Fibroblast of lung (primary cell): ENCODE measurements at regions not wholly inside any gene's neighbourhood (a gene's known extent, or its start where the extent isn't known, plus 50 kb on each side); places are given as distances from the start of the nearest gene placed in this dataset.

Experiments
- CTCF ChIP-seq, 2 donors: IDR thresholded peaks in 1 of 2; conservative IDR thresholded peaks in 1 of 2; 1 replicate in 1 of 2; 2 replicates in 1 of 2; pipeline ENCODE4 v1.5.1; 2011 to 2012; ENCODE audit warnings: low read length in 2 of 2, control low read depth in 1 of 2, inconsistent platforms in 1 of 2, low read depth in 1 of 2, mild to moderate bottlenecking in 1 of 2
- EZH2 ChIP-seq: IDR thresholded peaks from 2 replicates; pipeline ENCODE4 v1.5.1; 2012; ENCODE audit warnings: low read length, control low read depth, mild to moderate bottlenecking; ENCODE audit errors: missing control alignments

GRCh38 chr15:26028086-26028740 is 165.1 kb upstream of the ATP10A start:
- TF ChIP-seq CTCF (conservative IDR thresholded peaks at IDR 0.05 in 1 of 2, IDR thresholded peaks at IDR 0.05 in 1 of 2; ENCODE audit: low read depth in 1 of 2, low read length in 2 of 2) = no peak
- TF ChIP-seq EZH2 = no peak
